ENCODE measurements at regions not wholly inside any gene's neighbourhood (a gene's known extent, or its start where the extent isn't known, plus 50 kb on each side); places are given as distances from the start of the nearest gene placed in this dataset.

GRCh38 chr16:86638642-86639041 is 60.3 kb downstream of the FOXL1 start:
- TF ChIP-seq, protein P1, sequence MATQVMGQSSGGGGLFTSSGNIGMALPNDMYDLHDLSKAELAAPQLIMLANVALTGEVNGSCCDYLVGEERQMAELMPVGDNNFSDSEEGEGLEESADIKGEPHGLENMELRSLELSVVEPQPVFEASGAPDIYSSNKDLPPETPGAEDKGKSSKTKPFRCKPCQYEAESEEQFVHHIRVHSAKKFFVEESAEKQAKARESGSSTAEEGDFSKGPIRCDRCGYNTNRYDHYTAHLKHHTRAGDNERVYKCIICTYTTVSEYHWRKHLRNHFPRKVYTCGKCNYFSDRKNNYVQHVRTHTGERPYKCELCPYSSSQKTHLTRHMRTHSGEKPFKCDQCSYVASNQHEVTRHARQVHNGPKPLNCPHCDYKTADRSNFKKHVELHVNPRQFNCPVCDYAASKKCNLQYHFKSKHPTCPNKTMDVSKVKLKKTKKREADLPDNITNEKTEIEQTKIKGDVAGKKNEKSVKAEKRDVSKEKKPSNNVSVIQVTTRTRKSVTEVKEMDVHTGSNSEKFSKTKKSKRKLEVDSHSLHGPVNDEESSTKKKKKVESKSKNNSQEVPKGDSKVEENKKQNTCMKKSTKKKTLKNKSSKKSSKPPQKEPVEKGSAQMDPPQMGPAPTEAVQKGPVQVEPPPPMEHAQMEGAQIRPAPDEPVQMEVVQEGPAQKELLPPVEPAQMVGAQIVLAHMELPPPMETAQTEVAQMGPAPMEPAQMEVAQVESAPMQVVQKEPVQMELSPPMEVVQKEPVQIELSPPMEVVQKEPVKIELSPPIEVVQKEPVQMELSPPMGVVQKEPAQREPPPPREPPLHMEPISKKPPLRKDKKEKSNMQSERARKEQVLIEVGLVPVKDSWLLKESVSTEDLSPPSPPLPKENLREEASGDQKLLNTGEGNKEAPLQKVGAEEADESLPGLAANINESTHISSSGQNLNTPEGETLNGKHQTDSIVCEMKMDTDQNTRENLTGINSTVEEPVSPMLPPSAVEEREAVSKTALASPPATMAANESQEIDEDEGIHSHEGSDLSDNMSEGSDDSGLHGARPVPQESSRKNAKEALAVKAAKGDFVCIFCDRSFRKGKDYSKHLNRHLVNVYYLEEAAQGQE (IDR thresholded peaks at IDR 0.05; ENCODE audit: insufficient read depth in 1 of 2, low read depth in 2 of 2, low read length in 2 of 2), result no peak
- TF ChIP-seq SIN3A (IDR thresholded peaks at IDR 0.05; ENCODE audit: borderline replicate concordance, insufficient read depth, low read length), result no peak
